ENCODE measurements at regions not wholly inside any gene's neighbourhood (a gene's known extent, or its start where the extent isn't known, plus 50 kb on each side); places are given as distances from the start of the nearest gene placed in this dataset.

GRCh38 chr5:33306758-33307157 lies 134.0 kb upstream of the TARS1 start:
- no peaks in the 10 kb centered on the region for H3K4me1 ChIP-seq
- no peak for DNase-seq (ENCODE audit: extremely low spot score in 2 of 2)
- no peaks in the 10 kb centered on the region for H3K9me3 ChIP-seq
- peak overlapping the region; percentile 29 for H3K27ac ChIP-seq
- no peak for TF ChIP-seq CTCF (IDR thresholded peaks at IDR 0.05)
- peak in 1 of 2 donors; percentile 12 for TF ChIP-seq POLR2AphosphoS5 (IDR thresholded peaks at IDR 0.05; ENCODE audit: insufficient read depth in 1 of 2, low read depth in 1 of 2)
- TF ChIP-seq POLR2A (IDR thresholded peaks at IDR 0.05), result no peak
- H3K27me3 ChIP-seq, result no peaks in the 10 kb centered on the region
- no peak overlapping the region for H3K4me3 ChIP-seq
- intact Hi-C loops (cut with DNase I), result no loop called here
- H3K36me3 ChIP-seq, result no peaks in the 10 kb centered on the region

- Histone ChIP-seq H3K9me3 (no peaks in the 10 kb centered on the region), H3K4me3 (no peak overlapping the region), H3K27me3 (no peaks in the 10 kb centered on the region), H3K4me1 (no peaks in the 10 kb centered on the region), H3K27ac (no peak overlapping the region), H3K36me3 (no peaks in the 10 kb centered on the region)
- no peak for TF ChIP-seq POLR2AphosphoS5 (IDR thresholded peaks at IDR 0.05; ENCODE audit: insufficient read depth in 1 of 2, low read depth in 1 of 2)
- TF ChIP-seq POLR2A (IDR thresholded peaks at IDR 0.05), result no peak
- no peak for TF ChIP-seq CTCF (IDR thresholded peaks at IDR 0.05)
- DNase-seq (ENCODE audit: extremely low spot score in 2 of 2), result no peak
- intact Hi-C loops (cut with DNase I), result no loop called here
These were observed 132.2 kb upstream of the TARS1 start for GRCh38 chr5:33308586-33308985.

GRCh38 chr5:33309068-33309467 lies 131.7 kb upstream of the TARS1 start:
- intact Hi-C loops (cut with DNase I), result no loop called here
- TF ChIP-seq POLR2A (IDR thresholded peaks at IDR 0.05) (no peak), POLR2AphosphoS5 (IDR thresholded peaks at IDR 0.05; ENCODE audit: insufficient read depth in 1 of 2, low read depth in 1 of 2) (no peak), CTCF (IDR thresholded peaks at IDR 0.05) (no peak)
- no peaks in the 10 kb centered on the region for H3K4me1 ChIP-seq
- no peak overlapping the region for H3K4me3 ChIP-seq
- no peaks in the 10 kb centered on the region for H3K9me3 ChIP-seq
- H3K27me3 ChIP-seq, result no peaks in the 10 kb centered on the region
- no peak overlapping the region for H3K27ac ChIP-seq
- H3K36me3 ChIP-seq, result no peaks in the 10 kb centered on the region
- DNase-seq (ENCODE audit: extremely low spot score in 2 of 2), result no peak

GRCh38 chr5:33309536-33310345 lies 131.0 kb upstream of the TARS1 start:
- Histone ChIP-seq H3K27ac (no peak overlapping the region), H3K4me1 (no peaks in the 10 kb centered on the region), H3K9me3 (no peaks in the 10 kb centered on the region), H3K36me3 (no peaks in the 10 kb centered on the region), H3K27me3 (no peaks in the 10 kb centered on the region), H3K4me3 (no peak overlapping the region)
- TF ChIP-seq POLR2A (IDR thresholded peaks at IDR 0.05) (no peak), CTCF (IDR thresholded peaks at IDR 0.05) (no peak), POLR2AphosphoS5 (IDR thresholded peaks at IDR 0.05; ENCODE audit: insufficient read depth in 1 of 2, low read depth in 1 of 2) (no peak)
- intact Hi-C loops (cut with DNase I), result no loop called here
- DNase-seq (ENCODE audit: extremely low spot score in 2 of 2), result no peak

GRCh38 chr5:33310451-33310850 lies 130.3 kb upstream of the TARS1 start:
- intact Hi-C loops (cut with DNase I), result no loop called here
- Histone ChIP-seq H3K9me3 (no peaks in the 10 kb centered on the region), H3K27ac (no peak overlapping the region), H3K4me1 (no peaks in the 10 kb centered on the region), H3K36me3 (no peaks in the 10 kb centered on the region), H3K4me3 (no peak overlapping the region), H3K27me3 (no peaks in the 10 kb centered on the region)
- TF ChIP-seq POLR2AphosphoS5 (IDR thresholded peaks at IDR 0.05; ENCODE audit: insufficient read depth in 1 of 2, low read depth in 1 of 2) (peak in 1 of 2 donors; percentile 58), POLR2A (IDR thresholded peaks at IDR 0.05) (no peak), CTCF (IDR thresholded peaks at IDR 0.05) (no peak)
- DNase-seq (ENCODE audit: extremely low spot score in 2 of 2), result no peak

Measured in vagina (tissue), 2 donors.